HCEC 1CT (cell line): ENCODE measurements at regions not wholly inside any gene's neighbourhood (a gene's known extent, or its start where the extent isn't known, plus 50 kb on each side); places are given as distances from the start of the nearest gene placed in this dataset.
A peak's percentile ranks its signal among the peaks of the same experiment; 100 is the strongest.
"Not testable (repeated sequence)": the region's sequence is repeated elsewhere in the genome, so short reads cannot be mapped to it uniquely, and the experiment has no call there.

Experiments
- DNase-seq: peaks from one replicate; pipeline ENCODE4 v3.0.0-alpha.2; 2017

DNA sequence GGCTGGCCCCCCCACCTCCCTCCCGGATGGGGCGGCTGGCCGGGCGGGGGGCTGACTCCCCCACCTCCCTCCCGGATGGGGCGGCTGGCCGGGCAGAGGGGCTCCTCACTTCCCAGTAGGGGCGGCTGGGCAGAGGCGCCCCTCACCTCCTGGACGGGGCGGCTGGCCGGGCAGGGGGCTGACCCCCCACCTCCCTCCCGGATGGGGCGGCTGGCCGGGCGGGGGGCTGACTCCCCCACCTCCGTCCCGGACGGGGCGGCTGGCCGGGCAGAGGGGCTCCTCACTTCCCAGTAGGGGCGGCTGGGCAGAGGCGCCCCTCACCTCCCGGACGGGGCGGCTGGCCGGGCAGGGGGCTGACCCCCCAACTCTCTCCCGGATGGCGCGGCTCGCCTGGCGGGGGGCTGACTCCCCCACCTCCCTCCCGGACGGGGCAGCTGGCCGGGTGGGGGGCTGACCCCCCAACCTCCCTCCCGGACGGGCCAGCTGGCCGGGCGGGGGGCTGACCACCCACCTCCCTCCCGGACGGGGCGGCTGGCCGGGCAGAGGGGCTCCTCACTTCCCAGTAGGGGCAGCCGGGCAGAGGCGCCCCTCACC lies 194.1 kb upstream of the GRIA1 start:
- DNase-seq, result not testable (repeated sequence)

DNA sequence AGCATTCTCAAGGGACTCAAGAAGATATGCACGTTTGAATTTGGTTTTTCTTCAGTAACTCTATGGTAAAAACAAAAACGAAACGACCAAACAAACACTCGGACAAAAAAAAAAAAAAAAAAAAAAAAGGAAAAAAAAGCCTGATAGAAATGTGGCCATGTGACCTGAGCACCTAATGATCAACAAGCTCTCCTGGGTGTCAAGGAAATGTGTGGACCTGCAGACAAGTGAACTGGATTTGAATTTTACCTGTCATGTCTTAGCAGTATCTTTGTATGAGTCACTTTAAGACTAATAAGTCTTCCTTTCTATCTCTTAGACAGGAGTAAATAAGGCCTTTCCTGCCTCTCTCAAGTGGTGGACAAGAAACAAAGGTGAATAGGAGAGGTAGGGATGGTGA lies 190.6 kb upstream of the GRIA1 start:
- no peak for DNase-seq

DNA sequence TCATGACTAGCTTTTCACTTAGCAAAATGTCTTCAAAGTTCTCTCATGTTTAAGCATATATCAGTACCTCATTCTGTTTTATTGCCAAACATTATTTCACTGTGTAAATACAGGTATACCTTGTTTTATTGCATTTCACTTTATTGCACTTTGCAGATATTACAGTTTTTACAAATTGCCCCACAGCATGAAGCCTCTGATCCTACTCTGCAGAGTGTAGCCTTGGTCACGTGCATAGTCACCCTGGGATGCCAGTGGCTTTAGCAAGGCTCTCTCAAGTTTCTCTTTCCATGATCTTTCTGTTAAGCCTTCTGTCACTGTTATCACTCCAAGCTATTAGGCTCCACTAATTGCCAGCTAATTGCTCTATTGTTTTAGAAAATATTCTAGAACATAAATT lies 182.2 kb upstream of the GRIA1 start:
- DNase-seq, result no peak

DNA sequence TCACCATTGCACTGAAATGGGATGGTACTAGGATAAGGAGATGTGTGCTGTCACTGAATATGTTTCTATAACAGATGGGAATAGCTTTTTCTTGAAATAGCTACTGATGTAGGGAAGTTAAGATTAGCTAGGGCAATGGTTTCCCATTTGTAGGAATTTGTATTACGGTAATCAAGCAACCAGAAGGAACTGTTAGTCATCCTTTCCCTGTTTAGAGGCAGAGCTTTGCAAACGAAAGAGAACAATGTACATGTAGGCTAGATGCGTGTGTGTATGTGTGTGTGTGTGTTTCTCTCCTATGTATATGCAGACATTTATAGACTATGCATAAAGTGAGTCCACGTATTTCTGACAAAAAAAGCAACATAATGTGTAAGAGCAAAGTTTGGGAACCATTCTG lies 171.9 kb upstream of the GRIA1 start:
- no peak for DNase-seq

DNA sequence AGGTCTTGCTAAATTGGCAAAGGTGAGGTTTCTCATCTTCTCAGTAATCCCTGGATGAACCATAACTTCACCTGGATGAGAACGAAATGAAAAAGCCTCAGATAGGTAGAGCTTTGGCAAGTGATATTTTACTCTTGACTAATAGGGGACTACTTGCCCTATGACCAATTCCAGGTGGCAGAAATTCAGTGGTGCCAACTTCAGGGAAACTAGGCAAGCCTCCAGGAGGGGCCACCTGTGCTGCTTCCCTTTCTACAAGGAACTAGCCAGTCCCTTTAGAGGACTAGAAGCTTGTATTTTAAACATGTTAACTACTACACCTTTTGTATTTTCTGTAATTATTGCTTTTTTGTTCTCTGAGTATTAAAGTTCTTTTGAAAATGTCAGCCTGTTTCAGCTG lies 169.0 kb upstream of the GRIA1 start:
- DNase-seq, result no peak

DNA sequence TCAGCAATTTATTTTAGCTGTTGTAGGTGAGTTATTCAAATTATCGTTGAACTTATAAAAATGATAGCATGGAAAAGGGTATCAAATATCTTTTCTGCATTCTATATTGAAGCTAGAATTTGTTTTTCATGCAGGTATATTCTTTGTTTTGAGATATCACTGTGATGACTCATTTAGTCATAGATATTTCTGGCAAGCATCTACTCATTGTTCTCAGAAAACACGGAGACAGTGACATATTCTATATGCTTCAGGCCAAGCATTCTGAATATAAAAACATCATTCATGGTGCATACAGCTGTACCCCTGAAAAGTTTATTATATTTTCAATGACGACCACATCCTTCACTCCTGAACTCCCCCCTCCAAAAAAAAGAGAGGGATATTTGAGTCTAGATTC lies 150.3 kb upstream of the GRIA1 start:
- DNase-seq, result no peak

DNA sequence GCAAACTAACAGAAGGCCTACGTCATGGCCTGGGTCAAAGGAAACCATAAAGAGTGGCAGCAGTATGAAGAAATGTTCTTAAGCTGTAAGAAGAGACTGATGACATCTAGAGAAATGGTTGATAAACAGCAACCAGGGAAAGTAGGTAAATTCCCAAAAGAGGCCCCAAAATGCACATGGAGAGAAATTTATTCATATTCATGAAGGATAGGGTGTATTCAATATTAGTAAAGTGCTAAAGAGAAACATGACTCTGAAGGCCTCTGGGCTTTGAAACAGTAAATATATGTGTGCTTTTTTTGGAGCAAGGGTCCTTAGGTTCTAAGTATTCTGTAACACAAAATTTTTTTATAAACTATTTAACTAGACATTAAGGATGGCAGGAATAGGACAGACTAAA lies 149.7 kb upstream of the GRIA1 start:
- DNase-seq, result no peak

DNA sequence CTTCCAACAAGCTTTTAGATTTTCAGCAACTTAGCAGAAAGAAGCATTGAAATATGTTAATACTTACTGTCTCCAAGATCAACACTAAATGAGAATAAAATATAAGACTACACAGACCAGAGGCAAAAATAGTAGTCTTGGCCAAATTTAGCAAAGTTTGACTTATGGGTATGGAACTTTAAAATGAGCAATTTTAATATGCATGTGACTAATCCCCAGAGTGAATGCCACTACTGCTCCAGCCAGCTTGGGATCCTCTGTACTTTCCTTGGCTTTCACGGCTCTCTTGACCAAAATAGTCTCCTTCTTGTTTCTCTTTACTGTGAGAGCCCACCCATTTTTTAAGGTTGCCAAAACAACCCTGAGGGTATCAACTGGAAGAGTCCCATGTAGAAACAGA lies 148.0 kb upstream of the GRIA1 start:
- peak; percentile 6 for DNase-seq

DNA sequence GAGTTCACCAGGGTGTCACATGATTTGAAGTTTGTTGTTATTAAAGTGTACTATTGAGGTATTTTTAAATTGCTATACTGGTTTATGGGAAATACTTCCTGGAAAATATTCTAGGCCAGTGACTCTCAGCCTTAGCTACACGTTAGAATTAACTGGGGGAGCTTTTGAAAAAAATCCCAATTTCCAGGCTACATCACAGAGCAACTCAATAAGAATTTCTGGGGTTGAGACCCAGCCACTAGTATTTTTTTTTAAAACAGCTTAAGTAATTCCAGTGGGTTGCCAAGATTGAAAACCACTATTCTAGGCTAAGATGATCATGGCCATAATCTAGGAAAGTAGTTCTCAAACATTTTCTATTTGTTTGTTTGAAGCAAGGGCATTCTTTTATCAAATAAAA lies 142.9 kb upstream of the GRIA1 start:
- no peak for DNase-seq

DNA sequence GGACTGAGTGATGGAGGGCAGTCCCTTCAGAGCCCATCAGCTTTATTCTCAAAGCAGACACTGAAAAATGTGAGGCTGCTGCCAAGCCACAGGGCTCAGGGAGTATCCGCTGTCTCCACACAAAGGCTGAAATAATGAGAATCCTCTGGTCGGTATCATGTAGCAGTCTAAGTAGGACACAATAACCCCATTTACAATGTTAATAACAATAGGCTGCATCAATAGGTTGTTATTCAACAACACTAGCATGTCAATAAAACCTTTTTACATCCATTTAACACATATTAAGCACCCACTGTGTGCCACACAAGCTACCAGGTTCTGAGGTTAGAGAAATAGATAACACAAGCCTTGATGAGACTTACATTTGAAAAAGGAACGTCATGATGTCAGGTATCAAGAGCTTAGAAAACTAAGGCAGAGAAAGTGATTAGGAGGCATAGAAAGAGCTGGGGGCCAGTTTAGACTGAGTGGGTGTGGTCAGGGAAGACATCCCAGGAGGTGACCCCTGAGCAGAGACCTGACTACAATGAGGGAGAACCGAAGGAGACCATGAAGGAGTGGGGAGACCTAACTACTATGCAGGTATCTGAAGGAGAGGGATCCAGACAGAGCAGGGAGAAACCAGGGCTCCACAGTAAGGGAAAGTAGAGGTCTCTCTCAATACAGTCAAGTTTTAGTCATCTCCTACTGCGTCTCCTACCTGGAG lies 140.1 kb upstream of the GRIA1 start:
- DNase-seq, result no peak

DNA sequence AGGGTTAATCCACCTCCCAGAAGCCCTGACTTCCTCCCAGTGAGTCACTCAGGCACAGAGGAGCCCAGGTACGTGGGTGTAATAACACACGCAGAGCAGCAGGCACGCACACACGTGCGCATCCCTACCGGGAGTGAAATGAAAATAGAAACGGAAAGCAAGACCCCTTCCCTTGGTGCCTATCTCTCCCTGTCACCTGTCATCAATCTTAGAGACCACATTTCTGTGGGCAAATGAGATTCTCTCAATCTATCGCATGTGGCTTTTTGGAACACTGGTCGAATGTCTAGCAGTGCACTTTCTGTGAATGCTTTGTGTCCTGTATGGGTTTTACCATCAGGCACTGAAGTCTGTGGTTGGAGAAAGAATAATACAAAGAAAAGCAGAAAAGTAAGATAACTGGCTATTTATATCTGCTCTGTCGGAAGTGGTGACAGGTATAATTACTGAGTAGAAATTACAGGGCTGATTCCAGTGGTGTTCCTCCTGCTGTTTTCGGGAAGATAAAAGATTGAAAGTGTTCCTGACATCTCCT lies 137.7 kb upstream of the GRIA1 start:
- no peak for DNase-seq

DNA sequence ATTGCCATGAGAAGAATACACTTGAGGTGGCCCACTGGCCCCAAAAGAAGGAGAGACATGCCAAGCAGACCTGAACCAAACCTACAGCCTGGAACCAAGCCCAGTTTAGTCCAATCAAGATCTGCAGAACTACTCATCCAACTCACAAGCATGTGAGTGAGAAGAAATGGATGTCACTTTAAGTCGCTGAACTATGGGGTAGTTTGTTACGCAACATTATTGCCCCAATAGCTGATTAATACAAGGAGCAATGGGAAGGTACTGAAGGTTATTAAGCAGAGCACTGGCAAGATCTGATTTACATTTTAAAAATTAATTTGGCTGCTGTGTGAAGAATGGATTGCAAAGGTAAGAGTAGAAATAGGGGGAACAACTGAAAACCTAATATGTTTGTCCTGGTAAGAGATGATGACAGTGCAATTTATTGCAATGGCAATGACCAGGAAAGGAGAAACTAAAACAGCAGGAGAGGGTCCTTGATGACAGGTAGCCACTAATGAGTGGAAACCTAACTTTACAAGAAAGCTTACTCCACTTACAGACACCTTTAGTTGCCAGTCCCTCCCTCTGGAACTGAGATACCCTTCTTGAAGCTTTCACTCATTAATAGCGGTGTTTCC lies 132.9 kb upstream of the GRIA1 start:
- DNase-seq, result no peak

DNA sequence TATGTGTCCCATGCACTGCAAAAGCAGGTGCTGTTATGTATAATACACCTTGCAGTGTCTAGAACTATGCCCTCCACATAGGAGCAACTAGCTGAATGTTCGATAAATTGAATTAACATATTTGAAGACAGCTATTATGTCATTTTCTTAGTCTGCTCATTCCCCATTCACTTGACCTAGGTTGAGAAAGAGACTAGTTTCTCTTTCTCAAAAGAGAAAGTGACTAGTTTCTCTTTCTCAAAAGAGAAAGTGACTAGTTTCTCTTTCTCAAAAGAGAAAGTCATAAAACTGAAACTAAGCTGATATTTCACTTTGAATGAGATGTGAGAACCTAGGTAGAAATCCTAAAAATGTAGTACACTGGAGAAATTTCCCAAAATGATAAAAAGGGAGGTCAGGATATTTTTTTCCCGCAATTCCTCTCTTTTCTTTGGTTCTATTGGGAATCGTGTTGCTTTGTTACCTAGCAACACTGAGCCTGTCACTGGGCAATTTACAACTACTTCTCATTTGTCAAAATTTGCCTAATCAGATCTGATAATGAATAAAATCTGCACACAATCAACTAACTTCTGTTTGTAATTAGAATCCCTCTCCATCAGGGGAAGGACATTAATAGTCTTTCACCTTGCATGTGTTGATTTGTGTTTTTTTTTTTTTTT lies 132.0 kb upstream of the GRIA1 start:
- no peak for DNase-seq

DNA sequence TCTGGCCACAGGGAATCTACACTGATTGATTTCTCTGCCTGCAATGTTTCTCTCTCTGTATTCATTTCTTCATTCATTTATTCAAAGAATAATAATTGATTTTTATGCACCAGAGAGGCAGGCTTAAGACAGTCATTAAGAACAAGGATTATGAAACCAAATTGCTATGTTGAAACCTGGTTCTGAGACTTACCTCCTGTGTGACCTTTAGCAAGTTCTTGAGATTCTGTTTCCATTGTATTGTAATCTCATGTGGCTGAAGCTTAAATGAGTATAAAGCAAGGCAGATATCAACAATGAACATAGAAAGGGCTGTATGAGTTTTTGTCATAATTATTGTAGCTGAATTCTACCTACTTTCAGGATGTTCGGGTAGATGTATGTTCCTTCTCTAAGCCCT lies 129.6 kb upstream of the GRIA1 start:
- no peak for DNase-seq

DNA sequence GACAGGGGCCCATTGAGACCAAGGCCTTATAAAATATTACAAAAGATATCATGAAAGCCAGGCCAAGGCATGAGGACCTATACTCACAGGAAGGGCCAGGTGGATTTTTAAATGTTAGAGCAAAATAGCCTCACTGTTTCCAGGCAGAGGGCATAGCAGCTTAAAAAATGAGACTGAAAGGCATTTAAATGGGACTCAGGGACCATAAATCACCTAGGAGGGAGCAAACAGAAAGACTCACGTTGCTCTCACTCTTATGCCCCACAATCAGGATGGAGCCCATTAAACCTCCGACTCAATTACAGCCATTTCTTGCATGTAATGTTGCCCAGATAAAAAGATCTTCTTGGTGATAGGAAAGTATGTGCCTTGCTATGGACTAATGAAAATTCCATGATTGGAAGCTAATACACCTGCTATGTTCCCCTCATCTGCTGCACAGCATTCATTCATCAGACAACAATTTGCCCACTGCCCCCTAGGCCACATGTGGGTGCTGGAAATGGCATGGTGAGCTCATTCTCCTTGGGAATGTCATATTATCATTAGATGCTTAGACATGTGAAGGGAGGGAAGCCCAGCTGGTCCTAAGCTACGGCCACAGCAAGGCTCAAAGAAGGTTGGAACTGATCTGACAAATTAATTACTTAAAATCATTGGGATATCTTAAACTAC lies 128.6 kb upstream of the GRIA1 start:
- DNase-seq, result no peak

DNA sequence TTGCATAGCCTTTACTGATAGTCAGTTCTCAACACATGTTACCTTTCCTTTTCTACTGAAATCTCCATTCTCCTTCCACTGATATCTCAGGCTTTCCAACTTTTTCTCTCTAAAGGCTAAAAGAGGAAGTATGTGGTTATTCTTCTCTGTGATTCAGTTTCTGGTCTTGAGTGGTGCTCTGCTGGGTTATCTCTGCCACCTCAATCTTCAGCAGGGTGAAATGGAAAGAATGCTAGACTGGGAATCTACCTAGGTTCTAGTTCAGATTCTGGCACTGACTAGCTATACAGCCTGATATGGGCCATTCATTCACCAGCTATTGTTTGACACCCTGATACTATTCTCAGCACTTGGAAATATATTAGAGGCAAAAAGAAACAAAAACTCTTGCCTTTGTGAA lies 124.9 kb upstream of the GRIA1 start:
- DNase-seq, result no peak

DNA sequence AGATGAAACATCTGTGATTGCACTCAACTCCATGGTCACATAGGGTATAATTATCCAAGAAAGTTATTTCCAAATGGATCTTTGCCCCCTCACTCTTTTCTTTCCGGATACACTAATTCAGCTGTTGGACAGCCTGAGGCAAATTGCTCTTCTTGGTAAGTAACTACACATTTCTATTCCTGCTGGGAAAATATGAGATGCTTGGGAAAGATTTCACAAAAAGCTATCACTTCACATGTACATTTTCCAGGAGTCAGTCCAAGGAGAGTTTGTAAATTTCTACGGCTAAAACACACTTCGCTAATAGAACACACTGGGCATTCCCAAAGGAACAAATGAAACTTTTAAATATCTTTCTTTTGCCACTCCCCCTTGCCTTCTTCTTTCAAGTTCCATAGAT lies 123.0 kb upstream of the GRIA1 start:
- no peak for DNase-seq

DNA sequence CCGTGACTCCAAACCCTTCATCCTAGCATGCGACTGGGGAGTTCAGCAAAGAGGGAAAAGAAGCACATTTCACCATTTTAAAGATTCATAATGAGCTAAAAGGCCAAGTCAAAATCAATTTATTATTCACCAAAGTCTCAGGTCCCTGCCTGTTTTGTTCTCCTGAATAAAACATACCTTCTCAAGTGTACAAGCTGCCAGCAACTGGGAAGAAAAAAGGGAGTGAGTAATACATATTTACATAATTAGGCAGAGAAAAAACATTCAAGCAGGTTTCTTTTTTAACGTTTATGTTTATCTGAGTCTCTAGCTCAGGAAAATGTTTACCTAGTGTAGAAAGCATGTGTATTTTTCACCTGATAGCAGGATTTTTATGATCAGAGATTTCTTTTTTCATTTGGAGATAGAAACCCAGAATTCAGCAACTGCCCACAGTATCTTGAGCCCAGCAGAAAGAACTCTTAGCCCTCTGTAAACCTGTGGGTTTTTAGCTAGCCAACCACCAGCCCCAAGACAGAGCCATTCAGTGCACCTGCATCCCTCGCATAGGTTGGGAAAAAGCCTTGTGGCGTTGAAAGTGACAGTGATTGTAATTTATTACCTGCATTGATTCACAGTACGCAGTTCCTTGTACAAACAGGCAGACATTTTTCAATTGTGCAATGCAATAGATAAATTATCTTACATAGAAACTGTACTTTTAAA lies 117.9 kb upstream of the GRIA1 start:
- no peak for DNase-seq

DNA sequence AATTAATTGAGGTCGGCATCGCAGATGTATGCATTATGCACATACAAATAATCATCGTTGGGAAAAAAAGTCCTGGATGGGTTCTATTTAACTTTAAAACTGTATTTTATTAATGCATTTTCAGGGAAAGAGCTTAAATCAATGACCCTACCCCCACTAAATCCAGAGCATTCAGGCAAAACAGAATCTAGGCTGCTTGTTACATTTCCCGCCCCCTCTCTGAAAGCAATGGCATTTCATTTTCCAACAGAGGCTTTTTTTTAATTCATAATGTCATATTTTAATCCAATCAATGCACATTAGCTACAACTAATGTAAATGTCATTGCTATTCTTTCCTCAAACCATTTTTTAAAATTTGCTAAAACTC lies 117.4 kb upstream of the GRIA1 start:
- no peak for DNase-seq

DNA sequence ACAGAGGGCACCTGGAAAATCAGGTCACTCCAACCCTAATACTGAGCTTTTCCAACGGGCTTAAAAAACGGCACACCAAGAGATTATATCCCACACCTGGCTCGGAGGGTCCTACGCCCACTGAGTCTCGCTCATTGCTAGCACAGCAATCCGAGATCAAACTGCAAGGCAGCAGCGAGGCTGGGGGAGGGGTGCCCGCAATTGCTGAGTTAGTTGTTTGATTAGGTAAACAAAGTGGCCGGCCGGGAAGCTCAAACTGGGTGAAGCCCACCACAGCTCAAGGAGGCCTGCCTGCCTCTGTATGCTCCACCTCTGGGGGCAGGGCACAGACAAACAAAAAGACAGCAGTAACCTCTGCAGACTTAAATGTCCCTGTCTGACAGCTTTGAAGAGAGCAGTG lies 108.8 kb upstream of the GRIA1 start:
- DNase-seq, result not testable (repeated sequence)

DNA sequence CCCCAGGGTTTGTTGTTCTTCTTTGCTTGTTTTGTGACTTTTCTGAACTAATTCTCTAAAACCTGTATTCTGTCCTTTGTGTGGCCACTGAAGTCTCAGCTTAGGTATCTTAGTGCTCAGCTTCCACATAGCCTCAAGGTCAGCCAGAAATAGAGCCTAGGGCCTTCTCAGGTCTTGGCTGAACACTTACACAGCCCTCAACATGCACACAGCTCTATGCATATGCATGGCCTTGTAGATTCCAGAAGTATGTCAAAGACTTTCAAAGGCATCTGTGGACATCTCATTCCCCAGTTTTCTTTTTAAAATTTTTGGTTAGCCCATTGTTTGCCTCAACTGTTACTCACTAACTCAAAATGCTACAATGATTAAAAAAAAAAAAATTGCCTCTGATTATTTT lies 99.9 kb upstream of the GRIA1 start:
- DNase-seq, result no peak

DNA sequence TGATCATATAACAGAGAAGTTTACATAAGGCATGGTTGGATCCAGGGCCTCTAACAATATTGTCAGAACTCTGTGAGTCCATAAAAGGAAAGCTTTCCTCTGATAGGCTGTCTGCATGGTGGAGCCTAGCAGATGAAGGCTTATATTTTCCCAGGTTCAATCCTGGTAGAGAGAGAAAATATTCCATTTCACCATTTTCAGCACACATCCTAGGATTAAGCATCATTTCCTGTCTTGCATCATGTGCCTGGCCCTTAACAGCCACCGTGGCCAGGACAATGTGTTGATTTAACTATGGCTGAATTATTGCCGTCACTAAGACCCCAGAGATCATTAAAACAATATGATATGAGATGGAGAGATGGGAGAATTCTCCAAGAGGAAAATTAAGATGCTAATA lies 90.9 kb upstream of the GRIA1 start:
- DNase-seq, result no peak

DNA sequence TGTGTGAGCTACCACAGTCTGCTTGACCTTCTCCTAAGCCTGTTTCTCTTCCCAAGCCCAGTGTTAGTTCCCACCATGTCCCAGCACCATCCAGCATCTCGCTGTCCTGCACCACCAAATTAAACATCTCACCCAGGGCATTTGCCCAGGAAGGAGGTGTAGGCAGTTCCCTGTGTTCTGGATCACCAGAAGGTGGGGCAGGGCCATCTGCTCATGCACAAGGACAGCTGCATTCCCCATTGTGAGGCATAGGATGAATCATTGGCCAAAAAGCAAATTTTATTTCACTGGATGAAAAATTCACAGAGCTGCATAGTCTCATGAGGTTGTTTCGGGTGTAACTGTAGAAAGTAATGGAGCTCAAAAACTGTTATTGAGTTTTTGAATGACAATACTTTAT lies 89.5 kb upstream of the GRIA1 start:
- peak; percentile 68 for DNase-seq
